ENCODE measurements at regions not wholly inside any gene's neighbourhood (a gene's known extent, or its start where the extent isn't known, plus 50 kb on each side); places are given as distances from the start of the nearest gene placed in this dataset.
"Not testable (repeated sequence)": the region's sequence is repeated elsewhere in the genome, so short reads cannot be mapped to it uniquely, and the experiment has no call there.

DNA sequence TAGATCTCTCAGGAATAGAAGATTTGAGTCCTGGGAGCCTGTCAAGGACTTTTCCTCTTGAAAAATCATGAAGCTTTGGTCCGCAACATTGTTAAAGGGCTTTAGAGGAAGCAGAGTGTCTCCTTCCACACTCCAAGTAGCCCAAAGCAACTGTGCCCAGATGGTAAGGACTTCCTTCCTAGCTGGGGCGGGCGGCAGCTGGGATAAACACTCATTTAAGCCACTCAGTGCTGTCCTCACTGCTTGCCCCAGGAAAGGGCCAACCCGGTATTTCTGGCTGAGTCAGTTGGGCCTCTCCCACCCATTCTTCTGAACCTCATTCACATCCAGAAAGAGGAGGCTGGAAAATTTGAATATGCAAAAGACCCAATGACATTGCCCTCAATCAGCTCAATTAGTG lies 144.3 kb downstream of the CHIC2 start:
- DNase-seq, result no peak

DNA sequence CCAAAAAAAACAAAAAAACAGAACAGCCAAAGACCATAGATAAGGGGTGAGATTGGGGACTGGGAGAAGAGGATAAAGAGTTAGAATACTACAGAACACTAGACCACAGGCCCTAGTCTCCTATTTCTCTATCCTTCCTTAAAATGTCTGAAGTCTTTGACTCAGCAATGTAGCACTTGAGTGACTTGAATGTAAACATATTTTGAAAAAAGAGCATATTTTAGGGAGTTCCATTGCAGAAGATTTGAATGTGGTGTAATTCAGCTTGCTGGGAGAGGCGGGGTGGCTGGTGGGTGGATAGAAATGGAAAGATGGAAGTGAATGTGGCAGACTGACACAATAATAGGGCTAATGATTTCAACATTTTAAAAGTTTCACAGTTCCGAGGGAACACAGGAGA lies 144.9 kb downstream of the CHIC2 start:
- DNase-seq, result no peak

DNA sequence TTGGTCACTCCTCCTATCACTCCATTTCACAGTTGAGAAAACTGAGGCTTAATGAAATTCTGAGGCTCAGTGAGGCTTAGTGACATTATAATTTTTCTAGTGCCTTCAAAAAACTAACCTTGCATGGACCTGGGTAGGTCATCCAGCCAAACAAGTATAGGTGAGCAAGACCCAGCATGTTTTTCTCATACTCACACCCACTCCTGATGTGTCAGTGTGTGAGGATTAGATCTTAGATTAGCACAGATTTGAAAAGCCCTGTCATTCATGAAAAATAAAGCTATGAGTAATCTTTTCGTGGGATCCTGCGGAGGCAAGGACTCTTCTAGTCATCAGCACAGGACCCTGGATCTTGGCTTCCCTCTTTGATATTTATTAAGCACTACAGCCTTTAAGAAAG lies 146.7 kb downstream of the CHIC2 start:
- no peak for DNase-seq

DNA sequence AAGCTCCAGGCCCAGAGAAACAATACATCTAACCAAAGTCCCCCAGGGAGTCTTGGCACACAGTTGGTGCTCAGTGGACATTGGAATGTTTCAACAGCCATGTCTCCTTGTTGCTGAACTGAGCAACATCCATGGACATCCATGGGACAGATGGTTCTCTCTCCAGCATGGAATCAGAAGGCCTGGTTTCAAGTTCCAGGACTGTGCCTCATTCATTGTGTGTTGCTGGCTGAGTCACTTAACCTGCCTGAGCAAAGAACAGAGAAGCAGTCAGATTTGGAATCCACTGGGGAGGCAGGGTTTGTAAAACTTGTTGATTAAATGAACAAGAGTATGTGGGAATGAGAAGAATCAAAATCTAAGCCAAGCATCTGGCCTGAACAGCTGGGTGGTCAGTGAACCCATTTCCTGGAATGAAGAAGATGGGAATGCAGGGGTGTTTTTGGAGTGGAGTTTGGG lies 147.9 kb downstream of the CHIC2 start:
- DNase-seq, result no peak

DNA sequence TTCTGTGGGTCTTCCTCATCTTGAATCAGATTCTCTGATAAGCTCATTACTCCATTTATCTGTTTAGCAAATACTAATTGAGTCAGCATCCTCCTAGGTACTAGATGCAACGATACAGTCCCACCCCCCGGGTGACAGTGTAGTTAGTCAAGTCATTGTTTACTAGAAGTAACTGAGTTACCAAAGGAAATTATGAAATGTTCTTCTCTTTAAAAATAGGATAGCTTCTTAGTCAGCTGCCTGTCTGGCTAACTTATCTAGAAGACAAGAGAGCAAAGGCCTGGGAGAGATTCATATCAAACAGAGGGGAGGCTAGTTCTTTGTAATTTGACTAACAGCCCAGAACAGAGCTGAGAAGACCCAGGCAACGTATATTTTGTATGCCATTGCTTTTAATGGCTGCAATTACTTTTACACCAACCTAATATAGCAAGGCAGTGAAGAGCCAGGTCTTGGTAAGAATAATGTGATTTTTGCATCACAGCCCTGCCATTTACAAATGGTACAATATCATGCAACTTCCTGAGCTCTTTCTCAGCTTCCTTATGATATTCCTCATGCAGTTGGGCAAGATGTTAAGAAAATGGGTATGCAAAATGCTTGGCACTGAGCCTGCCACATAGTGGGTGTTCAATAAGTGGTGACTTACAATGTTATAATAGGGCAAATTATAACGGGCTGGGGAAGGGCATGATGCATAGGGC lies 149.9 kb downstream of the CHIC2 start:
- no peak for DNase-seq

DNA sequence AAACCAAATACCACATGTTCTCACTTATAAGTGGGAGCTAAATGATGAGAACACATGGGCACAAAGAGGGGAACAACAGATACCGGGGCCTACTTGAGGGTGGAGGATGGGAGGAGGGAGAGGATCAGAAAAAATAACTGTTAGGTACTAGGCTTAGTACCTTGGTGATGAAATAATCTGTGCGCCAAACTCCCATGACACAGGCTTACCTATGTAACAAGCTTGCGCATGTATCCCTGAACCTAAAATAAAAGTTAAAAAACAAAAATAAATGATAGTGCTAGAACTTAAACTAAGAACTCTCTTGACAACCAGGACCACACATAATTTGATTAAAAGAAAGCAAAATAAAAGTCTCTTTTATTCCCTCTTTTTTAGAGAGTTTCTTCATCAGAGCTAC lies 150.6 kb downstream of the CHIC2 start:
- no peak for DNase-seq

DNA sequence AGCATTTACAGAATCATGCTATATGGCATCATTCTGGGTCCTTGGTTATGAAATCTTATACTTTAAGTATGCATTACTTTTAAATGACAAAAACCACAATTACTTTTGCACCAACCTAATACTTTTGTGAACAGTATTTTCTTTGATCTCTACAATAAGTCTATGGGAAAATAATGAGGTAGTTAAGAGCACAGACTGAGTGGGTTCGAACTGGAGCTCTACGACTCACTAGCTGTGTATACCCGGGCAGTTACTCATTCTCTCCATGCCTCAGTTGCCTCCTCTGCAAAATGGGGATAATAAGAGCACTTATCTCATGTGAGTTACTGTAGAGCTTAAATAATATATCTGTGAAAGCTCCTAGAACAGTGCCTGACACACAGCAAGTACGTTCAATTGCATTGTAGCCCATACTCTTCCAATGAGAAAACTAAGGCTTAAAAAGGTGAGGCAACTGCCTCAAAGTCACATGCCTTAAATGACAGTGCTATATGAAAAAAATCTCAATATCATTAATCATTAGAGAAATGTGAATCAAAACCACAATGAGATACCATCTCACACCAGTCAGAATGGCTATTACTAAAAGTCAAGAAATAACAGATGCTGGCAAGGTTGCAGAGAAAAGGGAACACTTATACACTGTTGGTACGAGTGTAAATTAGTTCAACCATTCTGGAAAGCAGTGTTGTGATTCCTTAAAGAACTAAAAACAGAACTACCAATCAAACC lies 151.5 kb downstream of the CHIC2 start:
- no peak for DNase-seq

DNA sequence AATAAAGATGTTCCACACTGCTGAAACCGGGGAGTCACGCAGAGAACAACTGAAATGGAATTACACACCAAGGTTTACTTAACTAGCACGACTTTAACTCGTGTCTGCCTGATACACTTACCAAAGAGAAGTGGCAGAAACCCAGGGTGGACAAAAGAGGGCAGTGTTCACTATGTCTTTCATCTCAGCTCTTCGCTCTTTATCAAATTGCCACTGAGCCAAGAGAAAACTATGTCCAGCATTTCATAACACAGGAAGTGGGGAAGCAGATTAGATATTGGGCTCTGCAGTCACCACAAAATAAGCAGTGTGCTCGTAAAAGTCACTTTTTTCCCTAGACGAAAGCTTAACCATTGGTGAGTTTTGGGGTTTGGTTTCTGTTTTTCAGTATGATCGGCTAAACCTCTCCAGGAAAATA lies 155.7 kb downstream of the CHIC2 start:
- DNase-seq, result peak; percentile 26

DNA sequence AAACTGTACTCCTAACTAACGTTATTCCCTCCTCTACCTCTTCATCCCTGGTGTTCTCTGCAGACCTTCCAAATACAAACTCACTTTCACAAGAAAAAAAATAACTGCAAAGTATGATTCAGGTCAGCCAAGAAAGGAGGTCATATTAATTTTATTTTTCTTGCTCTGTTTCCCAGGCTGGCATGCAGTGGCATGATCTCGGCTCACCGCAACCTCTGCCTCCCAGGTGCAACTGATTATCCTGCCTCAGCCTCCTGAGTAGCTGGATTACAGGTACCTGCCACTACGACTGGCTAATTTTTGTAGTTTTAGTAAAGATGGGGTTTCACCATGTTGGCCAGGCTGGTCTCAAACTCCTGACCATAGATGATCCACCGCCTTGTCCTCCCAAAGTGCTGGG lies 156.6 kb downstream of the CHIC2 start:
- DNase-seq, result no peak

DNA sequence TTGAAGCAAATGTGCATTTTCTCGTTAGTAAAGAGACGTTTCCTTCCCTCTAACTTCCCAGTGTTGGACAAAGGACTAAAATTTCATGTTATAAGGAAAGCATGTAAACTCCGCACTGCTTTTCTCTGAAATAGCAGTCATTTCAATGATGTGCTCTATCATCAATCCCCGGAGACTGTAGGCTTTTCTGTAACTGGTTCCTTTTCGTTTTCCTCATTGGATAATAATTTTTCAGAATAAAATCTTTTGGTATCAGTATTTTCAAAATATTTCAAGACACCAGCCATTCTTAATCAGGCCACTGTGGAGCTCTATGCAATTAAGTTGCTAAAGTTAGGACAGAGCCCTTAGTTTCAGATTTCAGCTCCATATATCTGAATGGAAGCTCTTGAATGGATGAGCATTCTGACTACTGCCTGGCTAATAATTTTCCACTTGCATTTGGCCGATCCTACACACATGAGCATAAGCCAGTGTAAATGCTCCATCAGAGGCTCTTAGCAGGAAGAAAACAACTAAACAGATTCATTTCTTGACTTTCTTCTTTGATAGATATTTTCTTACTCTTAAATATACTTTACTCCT lies 157.7 kb downstream of the CHIC2 start:
- no peak for DNase-seq

DNA sequence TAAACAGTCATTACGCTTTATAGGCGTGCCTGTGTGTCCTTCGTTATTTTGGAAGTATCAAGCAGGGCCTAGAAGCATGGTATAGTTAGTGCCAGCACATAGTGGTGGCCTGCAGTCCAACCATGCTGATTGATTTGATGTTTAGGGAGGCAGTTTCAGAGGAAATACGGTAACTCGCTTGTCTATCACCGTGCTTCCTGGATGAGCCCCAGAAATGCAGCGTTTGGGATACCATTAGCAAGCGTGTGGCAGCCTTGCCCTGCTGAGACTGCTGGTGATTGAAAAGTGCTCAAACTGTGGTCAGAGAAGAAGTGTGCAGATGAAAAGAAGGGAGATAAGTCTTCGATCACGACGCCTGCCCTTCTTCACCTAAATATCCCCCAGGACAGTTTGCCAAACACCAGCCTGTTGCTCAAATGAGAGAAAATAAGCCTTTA lies 158.4 kb downstream of the CHIC2 start:
- DNase-seq, result no peak

DNA sequence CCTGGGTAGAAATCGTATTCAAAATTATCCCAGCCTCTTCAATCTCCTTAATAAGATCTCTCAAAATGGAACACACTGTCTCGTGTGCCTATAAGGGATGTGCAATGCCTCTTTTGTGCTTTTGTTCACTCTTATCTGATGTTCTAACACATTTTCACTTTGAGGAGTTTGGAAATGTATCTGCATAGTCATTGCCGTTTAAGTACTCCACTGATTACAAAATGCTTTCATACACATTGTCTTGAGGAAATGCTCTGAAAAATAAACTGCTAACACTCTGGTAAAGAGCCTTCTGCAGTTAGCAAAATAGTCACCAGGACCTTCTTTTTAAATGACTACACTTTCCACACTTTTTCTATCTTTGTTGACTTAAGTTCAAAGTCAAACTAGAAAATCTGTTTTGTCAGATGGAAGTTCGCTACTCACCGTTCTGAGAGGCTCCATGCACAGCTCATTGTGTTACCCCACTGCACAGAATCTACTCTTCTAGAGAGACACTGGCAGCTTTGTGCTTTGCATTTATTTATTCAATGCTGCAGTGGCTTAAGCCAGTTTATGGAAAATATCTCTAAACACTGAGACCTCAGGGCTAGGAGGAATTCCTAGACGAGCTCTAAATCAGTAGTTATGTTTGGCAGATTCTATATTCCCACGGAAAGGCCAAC lies 159.0 kb downstream of the CHIC2 start:
- DNase-seq, result no peak

DNA sequence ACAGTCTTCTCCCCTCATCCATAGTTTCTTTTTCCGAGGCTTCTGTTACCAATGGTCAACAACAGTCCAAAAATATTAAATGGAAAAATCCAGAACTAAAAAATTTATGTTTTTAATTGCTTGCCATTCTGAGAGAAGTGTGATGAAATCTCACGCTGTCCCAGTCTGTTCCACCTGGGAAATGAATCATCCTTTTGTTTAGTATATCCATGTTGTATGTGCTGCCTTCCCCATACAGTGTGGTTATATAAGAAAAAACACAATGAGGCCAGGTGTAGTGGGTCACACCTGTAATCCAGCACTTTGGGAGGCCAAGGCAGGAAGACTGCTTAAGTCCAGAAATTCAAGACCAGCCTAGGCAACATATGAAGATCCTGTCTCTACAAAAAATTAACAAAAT lies 161.6 kb downstream of the CHIC2 start:
- DNase-seq, result no peak

DNA sequence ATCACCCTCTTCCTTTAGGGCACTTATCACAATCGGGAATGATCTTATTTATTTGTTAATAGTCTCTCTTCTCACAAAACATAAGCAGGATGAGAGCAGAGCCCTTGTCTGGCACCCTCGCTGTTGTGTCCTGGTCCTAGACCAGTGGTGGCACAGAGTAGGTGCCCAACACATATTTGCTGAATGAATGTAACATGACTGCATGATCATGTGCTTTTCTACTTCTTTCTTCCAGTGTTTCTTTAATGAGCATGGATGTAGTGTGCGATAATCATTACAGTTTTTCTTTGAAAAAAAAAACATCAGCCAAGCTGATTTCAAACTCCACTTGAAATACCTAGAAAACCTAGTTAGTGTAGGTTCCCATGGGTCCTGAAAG lies 164.1 kb downstream of the CHIC2 start:
- no peak for DNase-seq

DNA sequence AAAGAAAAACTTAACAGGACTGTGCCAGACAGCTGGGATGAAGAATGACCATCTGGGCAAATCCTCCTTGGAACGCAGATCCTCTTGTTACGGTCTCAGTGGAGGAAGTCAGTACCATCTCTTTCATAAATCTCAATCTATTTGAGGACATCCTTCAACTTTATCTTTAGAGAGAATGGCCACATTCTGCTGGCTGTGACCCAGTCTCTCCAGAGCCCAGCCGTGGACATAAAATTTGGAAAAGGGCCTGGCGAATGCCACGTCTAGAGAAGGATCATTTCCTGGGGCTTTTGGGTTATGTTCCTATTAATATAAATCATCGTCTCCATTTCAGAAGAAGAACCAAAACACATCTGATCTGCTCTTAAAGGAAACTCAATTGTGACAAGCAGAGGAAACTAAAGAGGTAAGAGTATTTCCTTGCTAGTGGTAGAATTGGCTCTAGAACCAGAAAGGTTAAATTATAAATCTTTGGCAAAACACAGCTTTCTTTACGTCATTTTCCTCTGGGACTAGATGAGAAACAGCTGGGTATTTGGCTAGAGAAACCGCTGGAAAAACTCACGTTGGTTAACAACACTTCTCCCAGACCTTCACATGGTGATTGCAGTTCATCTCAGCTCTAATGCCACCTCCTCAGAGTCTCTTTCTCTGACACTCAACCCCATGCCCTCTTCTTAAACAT lies 164.7 kb downstream of the CHIC2 start:
- DNase-seq, result no peak

DNA sequence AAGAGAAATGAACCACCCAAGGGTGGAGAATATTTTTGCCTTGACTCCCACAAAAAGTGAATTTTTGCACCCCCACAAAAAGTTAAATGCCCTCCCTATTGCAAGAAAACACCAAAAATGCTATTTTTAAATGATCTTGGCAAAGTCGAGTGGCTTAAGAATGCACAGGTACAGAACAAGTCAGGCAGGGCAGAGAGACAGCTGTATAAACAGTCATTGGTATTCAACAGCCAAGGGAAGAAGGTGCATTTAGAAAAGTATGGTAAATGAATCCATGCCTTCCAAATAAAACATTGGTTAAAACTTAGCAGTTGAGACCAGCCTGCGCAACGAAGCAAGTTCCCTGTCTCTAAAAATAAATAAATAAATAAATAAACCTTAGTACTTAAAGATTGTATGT lies 169.3 kb downstream of the CHIC2 start:
- no peak for DNase-seq

DNA sequence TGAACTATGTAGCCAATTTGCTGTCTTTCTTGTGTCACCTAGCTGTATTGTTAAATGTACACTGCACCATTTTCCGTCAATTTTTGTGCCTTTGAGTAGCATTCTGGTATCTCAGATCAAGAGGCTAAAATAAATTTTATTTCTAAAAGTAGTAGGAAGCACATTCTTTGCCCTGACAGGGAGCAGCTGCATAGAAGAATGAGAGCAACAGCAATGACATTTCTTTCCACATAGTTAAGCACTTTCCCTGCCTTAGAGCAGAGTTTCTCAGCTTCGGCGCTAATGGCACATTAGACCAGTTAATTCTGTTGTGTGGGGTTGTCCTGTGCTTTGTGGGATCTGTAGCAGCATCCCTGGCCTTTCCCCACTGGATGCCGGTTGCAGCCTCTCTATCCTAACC lies 173.9 kb downstream of the CHIC2 start:
- no peak for DNase-seq

DNA sequence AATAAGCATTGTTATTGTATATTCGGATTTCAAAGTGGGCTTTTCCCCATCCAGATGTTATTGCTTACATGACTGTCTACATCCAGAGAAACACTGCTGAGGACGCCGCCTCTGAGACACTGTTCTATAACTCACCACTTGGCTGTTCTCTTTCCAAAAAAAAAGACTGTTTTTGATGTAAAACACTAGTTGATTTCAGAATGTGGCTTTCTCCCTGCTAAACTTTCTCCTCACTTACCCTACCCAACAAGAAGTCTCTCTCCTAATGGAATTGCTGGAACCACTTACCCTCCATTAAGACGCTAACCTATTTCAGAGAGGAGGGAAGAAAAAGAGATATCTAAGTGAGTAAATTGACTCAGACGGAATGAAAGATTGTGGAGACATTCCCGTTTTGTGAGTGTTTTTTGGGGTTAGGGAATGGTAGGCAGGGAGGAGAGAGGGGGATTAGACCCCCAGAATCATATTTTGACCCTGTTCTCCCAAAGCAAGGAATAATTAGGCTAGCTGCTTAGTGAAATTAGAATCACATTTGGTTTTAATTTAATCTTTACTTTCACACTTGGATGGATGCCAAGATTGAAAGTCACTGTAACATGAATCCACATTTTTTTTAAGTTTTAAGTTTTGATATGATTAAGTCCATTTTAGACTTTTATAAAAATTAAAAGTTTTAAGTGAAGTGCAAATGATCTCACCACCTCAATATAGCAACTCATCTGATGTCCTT lies 174.9 kb downstream of the CHIC2 start:
- DNase-seq, result no peak

DNA sequence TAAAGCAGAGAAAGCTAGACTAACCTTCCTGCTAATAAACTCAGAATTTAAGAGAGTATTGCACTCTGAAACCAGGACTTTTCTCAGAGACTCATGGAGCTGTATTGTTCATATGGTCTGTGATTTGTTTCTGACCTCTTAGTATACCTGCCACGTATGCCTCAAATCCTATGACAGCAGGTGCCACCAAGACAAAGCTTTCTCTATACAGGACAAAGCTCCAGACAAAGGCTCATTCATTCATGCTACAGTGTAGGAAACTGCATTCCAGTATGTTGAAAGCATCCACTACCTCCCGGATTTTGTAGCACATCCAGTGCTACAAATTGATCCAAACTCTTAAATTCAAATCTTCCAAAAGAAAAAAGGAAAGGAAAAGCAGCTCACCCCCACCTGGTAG lies 178.3 kb downstream of the CHIC2 start:
- DNase-seq, result no peak

DNA sequence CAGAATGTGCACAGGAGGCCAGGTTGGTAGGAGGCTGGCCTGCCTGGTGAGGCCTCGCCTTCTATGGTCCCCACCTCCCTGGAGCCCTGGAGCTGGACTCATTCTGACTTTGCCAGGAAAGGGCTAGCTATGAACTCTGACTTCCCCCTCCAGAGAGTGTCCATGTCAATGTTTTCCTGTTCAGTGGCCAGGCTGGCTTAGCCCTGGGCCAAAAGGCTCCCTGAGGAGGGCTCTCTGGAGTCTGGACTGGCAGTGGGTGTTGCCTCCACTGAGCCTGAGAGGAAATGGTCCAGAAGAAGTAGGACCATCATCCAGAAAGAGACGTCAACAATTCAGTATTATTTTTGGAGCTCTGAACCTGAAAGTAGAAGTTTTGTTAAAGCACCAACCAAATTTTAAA lies 178.7 kb downstream of the CHIC2 start:
- no peak for DNase-seq

DNA sequence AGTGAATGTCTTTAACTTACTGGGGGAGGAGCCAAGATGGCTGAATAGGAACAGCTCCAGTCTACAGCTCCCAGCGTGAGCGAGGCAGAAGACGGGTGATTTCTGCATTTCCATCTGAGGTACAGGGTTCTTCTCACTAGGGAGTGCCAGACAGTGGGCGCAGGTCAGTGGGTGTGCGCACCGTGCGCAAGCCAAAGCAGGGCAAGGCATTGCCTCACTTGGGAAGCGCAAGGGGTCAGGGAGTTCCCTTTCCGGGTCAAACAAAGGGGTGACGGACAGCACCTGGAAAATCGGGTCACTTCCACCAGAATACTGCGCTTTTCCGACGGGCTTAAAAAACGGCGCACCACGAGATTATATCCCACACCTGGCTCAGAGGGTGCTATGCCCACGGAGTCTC lies 187.3 kb downstream of the CHIC2 start:
- DNase-seq, result not testable (repeated sequence)

DNA sequence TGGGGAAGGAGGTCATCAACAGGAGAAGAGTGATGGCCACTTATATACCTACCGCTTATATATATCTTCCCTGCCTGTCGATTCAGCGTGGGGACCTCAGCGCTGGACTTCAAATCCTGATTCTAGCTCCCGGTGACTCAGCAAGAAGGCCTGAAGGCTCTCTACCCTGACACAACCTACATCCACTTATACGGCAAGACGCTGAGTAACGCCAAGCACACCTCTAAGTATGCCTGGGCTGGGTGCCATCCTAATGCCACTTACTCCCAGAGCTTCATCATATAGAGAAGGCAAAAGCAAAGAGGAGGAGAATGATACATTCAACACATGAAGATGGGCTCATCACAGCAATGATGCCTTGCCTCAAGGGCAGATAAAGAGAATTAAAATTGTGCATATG lies 198.3 kb downstream of the CHIC2 start:
- no peak for DNase-seq
